ENCODE measurements at regions not wholly inside any gene's neighbourhood (a gene's known extent, or its start where the extent isn't known, plus 50 kb on each side); places are given as distances from the start of the nearest gene placed in this dataset.

- DNase-seq (ENCODE audit: low read depth in 2 of 2), result no peak
Measured at GRCh38 chr5:18944771-18945170, 1043.2 kb downstream of the CDH18 start.

- no peak for DNase-seq (ENCODE audit: low read depth in 2 of 2)
Measured at GRCh38 chr5:18954239-18954638, 1033.8 kb downstream of the CDH18 start.

- no peak for DNase-seq (ENCODE audit: low read depth in 2 of 2)
Measured at GRCh38 chr5:18959535-18959934, 1028.5 kb downstream of the CDH18 start.

GRCh38 chr5:18961234-18961633, 1026.8 kb downstream of the CDH18 start:
- DNase-seq (ENCODE audit: low read depth in 2 of 2), result no peak

- DNase-seq (ENCODE audit: low read depth in 2 of 2), result no peak
Measured at GRCh38 chr5:18965893-18966292, 1022.1 kb downstream of the CDH18 start.

- no peak for DNase-seq (ENCODE audit: low read depth in 2 of 2)
Measured at GRCh38 chr5:18967637-18968036, 1020.4 kb downstream of the CDH18 start.

- no peak for DNase-seq (ENCODE audit: low read depth in 2 of 2)
Measured at GRCh38 chr5:18968966-18969365, 1019.0 kb downstream of the CDH18 start.

- no peak for DNase-seq (ENCODE audit: low read depth in 2 of 2)
Measured at GRCh38 chr5:18970000-18970399, 1018.0 kb downstream of the CDH18 start.

- no peak for DNase-seq (ENCODE audit: low read depth in 2 of 2)
Measured at GRCh38 chr5:18972177-18972576, 1015.8 kb downstream of the CDH18 start.

- no peak for DNase-seq (ENCODE audit: low read depth in 2 of 2)
Measured at GRCh38 chr5:18975624-18976023, 1012.4 kb downstream of the CDH18 start.

GRCh38 chr5:18977880-18978279, 1010.1 kb downstream of the CDH18 start:
- DNase-seq (ENCODE audit: low read depth in 2 of 2), result no peak

GRCh38 chr5:18984559-18985080, 1003.4 kb downstream of the CDH18 start:
- DNase-seq (ENCODE audit: low read depth in 2 of 2), result no peak

- no peak for DNase-seq (ENCODE audit: low read depth in 2 of 2)
Measured at GRCh38 chr5:18985171-18985758, 1002.7 kb downstream of the CDH18 start.

GRCh38 chr5:18987101-18987500, 1000.9 kb downstream of the CDH18 start:
- DNase-seq (ENCODE audit: low read depth in 2 of 2), result no peak

- no peak for DNase-seq (ENCODE audit: low read depth in 2 of 2)
Measured at GRCh38 chr5:18990852-18991251, 997.1 kb downstream of the CDH18 start.

- DNase-seq (ENCODE audit: low read depth in 2 of 2), result no peak
Measured at GRCh38 chr5:18992264-18992663, 995.7 kb downstream of the CDH18 start.

GRCh38 chr5:18999478-18999877, 988.5 kb downstream of the CDH18 start:
- no peak for DNase-seq (ENCODE audit: low read depth in 2 of 2)

GRCh38 chr5:19001054-19001453, 986.9 kb downstream of the CDH18 start:
- DNase-seq (ENCODE audit: low read depth in 2 of 2), result no peak

- no peak for DNase-seq (ENCODE audit: low read depth in 2 of 2)
Measured at GRCh38 chr5:19001539-19001938, 986.5 kb downstream of the CDH18 start.

- DNase-seq (ENCODE audit: low read depth in 2 of 2), result no peak
Measured at GRCh38 chr5:19002111-19002510, 985.9 kb downstream of the CDH18 start.

- DNase-seq (ENCODE audit: low read depth in 2 of 2), result no peak
Measured at GRCh38 chr5:19018822-19019221, 969.2 kb downstream of the CDH18 start.

GRCh38 chr5:19031491-19031890, 956.5 kb downstream of the CDH18 start:
- no peak for DNase-seq (ENCODE audit: low read depth in 2 of 2)

- no peak for DNase-seq (ENCODE audit: low read depth in 2 of 2)
Measured at GRCh38 chr5:19035816-19036215, 952.2 kb downstream of the CDH18 start.

- DNase-seq (ENCODE audit: low read depth in 2 of 2), result no peak
Measured at GRCh38 chr5:19042106-19042505, 945.9 kb downstream of the CDH18 start.
